ENCODE measurements at regions not wholly inside any gene's neighbourhood (a gene's known extent, or its start where the extent isn't known, plus 50 kb on each side); places are given as distances from the start of the nearest gene placed in this dataset.

- Mint-ChIP-seq H3K4me3 (no peak overlapping the region), H3K27ac (no peak overlapping the region), H3K4me1 (ENCODE audit: unreplicated experiment) (no peaks in the 10 kb centered on the region), H3K36me3 (no peaks in the 10 kb centered on the region), H3K9me3 (no peaks in the 10 kb centered on the region), H3K27me3 (no peaks in the 10 kb centered on the region)
- DNase-seq (ENCODE audit: extremely low spot score, unreplicated experiment): no peak
- TF ChIP-seq CTCF (conservative IDR thresholded peaks at IDR 0.05): no peak
Observed at GRCh38 chr6:95698271-95698670, 120.9 kb downstream of the MANEA start.

- Mint-ChIP-seq H3K36me3 (no peaks in the 10 kb centered on the region), H3K27ac (no peak overlapping the region), H3K4me3 (no peak overlapping the region), H3K27me3 (no peaks in the 10 kb centered on the region), H3K9me3 (no peaks in the 10 kb centered on the region), H3K4me1 (ENCODE audit: unreplicated experiment) (no peaks in the 10 kb centered on the region)
- TF ChIP-seq CTCF (conservative IDR thresholded peaks at IDR 0.05): no peak
- no peak for DNase-seq (ENCODE audit: extremely low spot score, unreplicated experiment)
Observed at GRCh38 chr6:95723638-95724037, 146.3 kb downstream of the MANEA start.

- no peaks in the 10 kb centered on the region for H3K27me3 Mint-ChIP-seq
- no peaks in the 10 kb centered on the region for H3K36me3 Mint-ChIP-seq
- no peak overlapping the region for H3K4me3 Mint-ChIP-seq
- DNase-seq (ENCODE audit: extremely low spot score, unreplicated experiment): no peak
- H3K9me3 Mint-ChIP-seq: no peaks in the 10 kb centered on the region
- no peak overlapping the region for H3K27ac Mint-ChIP-seq
- no peaks in the 10 kb centered on the region for H3K4me1 Mint-ChIP-seq (ENCODE audit: unreplicated experiment)
- TF ChIP-seq CTCF (conservative IDR thresholded peaks at IDR 0.05): no peak
Observed at GRCh38 chr6:95725344-95725743, 148.0 kb downstream of the MANEA start.

- no peak overlapping the region for H3K4me3 Mint-ChIP-seq
- H3K27me3 Mint-ChIP-seq: no peaks in the 10 kb centered on the region
- no peak overlapping the region for H3K27ac Mint-ChIP-seq
- no peaks in the 10 kb centered on the region for H3K4me1 Mint-ChIP-seq (ENCODE audit: unreplicated experiment)
- no peaks in the 10 kb centered on the region for H3K36me3 Mint-ChIP-seq
- no peak for TF ChIP-seq CTCF (conservative IDR thresholded peaks at IDR 0.05)
- no peaks in the 10 kb centered on the region for H3K9me3 Mint-ChIP-seq
- DNase-seq (ENCODE audit: extremely low spot score, unreplicated experiment): no peak
Observed at GRCh38 chr6:95740157-95740556, 162.8 kb downstream of the MANEA start.

GRCh38 chr6:95741045-95741444 lies 163.7 kb downstream of the MANEA start:
- TF ChIP-seq CTCF (conservative IDR thresholded peaks at IDR 0.05): no peak
- Mint-ChIP-seq H3K27me3 (no peaks in the 10 kb centered on the region), H3K36me3 (no peaks in the 10 kb centered on the region), H3K9me3 (no peaks in the 10 kb centered on the region), H3K4me3 (no peak overlapping the region), H3K27ac (no peak overlapping the region), H3K4me1 (ENCODE audit: unreplicated experiment) (no peaks in the 10 kb centered on the region)
- no peak for DNase-seq (ENCODE audit: extremely low spot score, unreplicated experiment)

- no peaks in the 10 kb centered on the region for H3K36me3 Mint-ChIP-seq
- no peaks in the 10 kb centered on the region for H3K27me3 Mint-ChIP-seq
- no peaks in the 10 kb centered on the region for H3K4me1 Mint-ChIP-seq (ENCODE audit: unreplicated experiment)
- no peak for DNase-seq (ENCODE audit: extremely low spot score, unreplicated experiment)
- no peak overlapping the region for H3K4me3 Mint-ChIP-seq
- TF ChIP-seq CTCF (conservative IDR thresholded peaks at IDR 0.05): no peak
- H3K9me3 Mint-ChIP-seq: no peaks in the 10 kb centered on the region
- H3K27ac Mint-ChIP-seq: no peak overlapping the region
Observed at GRCh38 chr6:95742767-95743289, 165.5 kb downstream of the MANEA start.
